K562 (cell line): ENCODE measurements at regions not wholly inside any gene's neighbourhood (a gene's known extent, or its start where the extent isn't known, plus 50 kb on each side); places are given as distances from the start of the nearest gene placed in this dataset.

Experiments used
- CBFA2T2 ChIP-seq: fragments of 450-650 bp; conservative IDR thresholded peaks from 2 replicates; pipeline ENCODE4 v1.6.1; 2017; ENCODE audit warnings: mild to moderate bottlenecking
- GATAD2B ChIP-seq: fragments of 450-650 bp; IDR thresholded peaks from 2 replicates; pipeline ENCODE4 v1.6.1; 2017; ENCODE audit warnings: mild to moderate bottlenecking, borderline replicate concordance

GRCh38 chr5:3738919-3739318, 143.3 kb downstream of the IRX1 start:
- TF ChIP-seq GATAD2B (no peak), CBFA2T2 (no peak)
